ENCODE measurements at regions not wholly inside any gene's neighbourhood (a gene's known extent, or its start where the extent isn't known, plus 50 kb on each side); places are given as distances from the start of the nearest gene placed in this dataset.

GRCh38 chr5:82749461-82749820, 327.8 kb downstream of the TMEM167A start:
- peak; percentile 81 for DNase-seq (ENCODE audit: low read depth)
- H3K4me3 ChIP-seq (replicated peaks; ENCODE audit: low read depth, low read length): no peak overlapping the region
- TF ChIP-seq, protein P1, sequence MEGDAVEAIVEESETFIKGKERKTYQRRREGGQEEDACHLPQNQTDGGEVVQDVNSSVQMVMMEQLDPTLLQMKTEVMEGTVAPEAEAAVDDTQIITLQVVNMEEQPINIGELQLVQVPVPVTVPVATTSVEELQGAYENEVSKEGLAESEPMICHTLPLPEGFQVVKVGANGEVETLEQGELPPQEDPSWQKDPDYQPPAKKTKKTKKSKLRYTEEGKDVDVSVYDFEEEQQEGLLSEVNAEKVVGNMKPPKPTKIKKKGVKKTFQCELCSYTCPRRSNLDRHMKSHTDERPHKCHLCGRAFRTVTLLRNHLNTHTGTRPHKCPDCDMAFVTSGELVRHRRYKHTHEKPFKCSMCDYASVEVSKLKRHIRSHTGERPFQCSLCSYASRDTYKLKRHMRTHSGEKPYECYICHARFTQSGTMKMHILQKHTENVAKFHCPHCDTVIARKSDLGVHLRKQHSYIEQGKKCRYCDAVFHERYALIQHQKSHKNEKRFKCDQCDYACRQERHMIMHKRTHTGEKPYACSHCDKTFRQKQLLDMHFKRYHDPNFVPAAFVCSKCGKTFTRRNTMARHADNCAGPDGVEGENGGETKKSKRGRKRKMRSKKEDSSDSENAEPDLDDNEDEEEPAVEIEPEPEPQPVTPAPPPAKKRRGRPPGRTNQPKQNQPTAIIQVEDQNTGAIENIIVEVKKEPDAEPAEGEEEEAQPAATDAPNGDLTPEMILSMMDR (IDR thresholded peaks at IDR 0.05; ENCODE audit: low read length, missing control alignments): no peak

DNA sequence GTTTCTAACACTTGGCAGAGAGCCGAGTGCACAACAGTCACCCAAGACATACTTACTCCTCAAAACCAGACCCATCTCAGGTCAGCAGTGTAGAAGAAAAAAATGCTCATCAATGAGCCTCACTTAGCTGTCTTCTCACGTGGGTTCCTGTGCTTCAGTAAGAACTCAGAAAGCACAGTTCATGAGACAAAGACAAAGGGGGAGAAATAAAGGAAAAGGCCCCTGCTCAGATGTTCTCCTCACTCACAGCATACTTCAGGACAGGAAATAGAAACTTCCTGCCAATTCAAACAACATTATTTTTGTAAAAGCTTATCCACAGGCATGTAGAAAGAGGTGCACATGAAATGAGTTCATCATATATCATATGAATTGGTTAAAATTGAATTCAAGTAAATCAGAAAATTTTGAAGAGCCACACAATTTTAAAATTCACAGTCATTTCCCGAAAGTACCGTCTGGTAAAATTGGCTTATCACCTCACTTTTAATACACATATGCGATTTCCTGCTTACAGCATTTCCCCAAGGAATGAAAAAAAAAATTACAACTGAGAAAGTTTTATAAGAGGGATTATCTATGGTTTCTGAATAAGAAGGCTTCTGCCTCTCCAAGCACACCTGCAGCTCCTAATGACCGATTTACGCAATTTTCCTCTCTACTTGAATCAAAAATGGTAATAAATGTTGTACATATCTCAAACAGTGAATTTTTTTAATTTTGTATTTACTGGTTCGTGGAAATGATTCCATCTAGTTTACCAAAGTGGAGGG, 328.3 kb downstream of the TMEM167A start:
- DNase-seq (ENCODE audit: low read depth): peak; percentile 58
- TF ChIP-seq, protein P1 (IDR thresholded peaks at IDR 0.05; ENCODE audit: low read length, missing control alignments): no peak
- no peak overlapping the region for H3K4me3 ChIP-seq (replicated peaks; ENCODE audit: low read depth, low read length)

DNA sequence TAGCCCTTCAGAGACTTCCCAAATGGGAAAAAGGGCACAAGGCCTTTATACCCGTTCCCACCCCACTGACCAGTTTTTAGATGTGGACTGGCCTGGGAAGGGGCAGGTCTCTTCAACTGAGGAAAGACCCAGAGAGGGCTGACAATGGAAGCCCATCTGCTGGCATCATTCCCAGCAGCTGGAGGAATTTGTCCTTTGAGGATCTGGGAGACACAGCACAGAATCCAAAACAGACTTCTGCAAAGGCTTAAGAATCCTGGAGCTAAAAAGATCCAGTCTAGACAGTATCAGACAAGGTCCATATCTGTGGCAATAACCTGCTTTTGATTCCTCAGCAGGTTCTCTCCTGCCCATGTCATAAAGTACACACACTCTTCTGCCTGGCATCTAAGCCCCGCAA, 329.2 kb downstream of the TMEM167A start:
- H3K4me3 ChIP-seq (replicated peaks; ENCODE audit: low read depth, low read length): no peak overlapping the region
- TF ChIP-seq, protein P1 (IDR thresholded peaks at IDR 0.05; ENCODE audit: low read length, missing control alignments): no peak
- no peak for DNase-seq (ENCODE audit: low read depth)

GRCh38 chr5:82745016-82745415, 332.2 kb downstream of the TMEM167A start:
- no peak overlapping the region for H3K4me3 ChIP-seq (replicated peaks; ENCODE audit: low read depth, low read length)
- TF ChIP-seq, protein P1 (IDR thresholded peaks at IDR 0.05; ENCODE audit: low read length, missing control alignments): no peak
- DNase-seq (ENCODE audit: low read depth): no peak

- no peak for DNase-seq (ENCODE audit: low read depth)
- TF ChIP-seq, protein P1 (IDR thresholded peaks at IDR 0.05; ENCODE audit: low read length, missing control alignments): no peak
- H3K4me3 ChIP-seq (replicated peaks; ENCODE audit: low read depth, low read length): no peak overlapping the region
Measured at GRCh38 chr5:82738681-82739269, 338.4 kb downstream of the TMEM167A start.

- TF ChIP-seq, protein P1 (IDR thresholded peaks at IDR 0.05; ENCODE audit: low read length, missing control alignments): no peak
- no peak overlapping the region for H3K4me3 ChIP-seq (replicated peaks; ENCODE audit: low read depth, low read length)
- DNase-seq (ENCODE audit: low read depth): peak; percentile 78
Measured at GRCh38 chr5:82735160-82735789, 341.9 kb downstream of the TMEM167A start.
